ENCODE measurements at regions not wholly inside any gene's neighbourhood (a gene's known extent, or its start where the extent isn't known, plus 50 kb on each side); places are given as distances from the start of the nearest gene placed in this dataset.

DNA sequence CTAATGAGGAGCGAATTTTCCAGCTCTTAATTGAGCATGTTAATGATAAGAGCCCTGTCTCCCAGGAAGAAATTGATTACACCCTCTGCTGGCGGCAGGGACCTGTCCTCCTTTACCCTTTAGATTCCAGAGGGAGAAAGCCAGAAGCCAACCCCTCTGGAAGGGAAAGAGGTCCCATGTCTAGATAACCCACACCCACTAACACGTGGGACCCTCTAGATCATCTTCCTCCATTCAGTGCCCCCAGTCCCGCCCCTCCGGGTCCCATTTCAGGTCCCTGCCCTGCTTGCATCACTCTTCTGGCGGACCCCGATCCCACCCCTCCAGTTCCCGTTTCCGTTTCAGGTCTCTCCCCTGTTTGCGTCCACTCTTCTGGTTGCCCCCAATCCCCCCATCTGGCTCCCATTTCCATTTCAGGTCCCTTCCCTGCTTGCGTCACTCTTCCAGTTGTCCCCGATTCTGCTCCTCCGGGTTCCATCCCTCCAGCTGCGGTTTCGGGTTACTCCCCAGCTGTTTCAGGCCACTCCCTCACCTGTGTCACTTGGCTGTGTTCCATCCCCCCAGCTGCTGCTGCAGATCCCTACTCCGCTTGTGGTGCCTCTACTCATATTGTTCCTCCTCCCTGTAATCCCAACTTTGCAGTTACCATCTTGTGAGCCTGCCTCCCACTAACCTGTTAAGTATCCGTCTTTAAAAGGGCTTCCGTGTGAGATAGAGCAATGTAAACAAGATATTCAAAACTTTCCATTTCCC lies 202.4 kb downstream of the SH2D4B start:
- Mint-ChIP-seq H3K4me3 (no peak overlapping the region), H3K36me3 (ENCODE audit: low read depth) (no peaks in the 10 kb centered on the region), H3K4me1 (no peaks in the 10 kb centered on the region), H3K9me3 (no peaks in the 10 kb centered on the region), H3K27ac (no peak overlapping the region), H3K27me3 (peaks cover 8% of the 10 kb centered on the region)
- CTCF ChIA-PET, result no interaction called here
- ATAC-seq (ENCODE audit: low read depth), result no peak
- intact Hi-C loops (cut with micrococcal nuclease), result no loop called here
- DNase-seq, result no peak
- TF ChIP-seq, protein P1, sequence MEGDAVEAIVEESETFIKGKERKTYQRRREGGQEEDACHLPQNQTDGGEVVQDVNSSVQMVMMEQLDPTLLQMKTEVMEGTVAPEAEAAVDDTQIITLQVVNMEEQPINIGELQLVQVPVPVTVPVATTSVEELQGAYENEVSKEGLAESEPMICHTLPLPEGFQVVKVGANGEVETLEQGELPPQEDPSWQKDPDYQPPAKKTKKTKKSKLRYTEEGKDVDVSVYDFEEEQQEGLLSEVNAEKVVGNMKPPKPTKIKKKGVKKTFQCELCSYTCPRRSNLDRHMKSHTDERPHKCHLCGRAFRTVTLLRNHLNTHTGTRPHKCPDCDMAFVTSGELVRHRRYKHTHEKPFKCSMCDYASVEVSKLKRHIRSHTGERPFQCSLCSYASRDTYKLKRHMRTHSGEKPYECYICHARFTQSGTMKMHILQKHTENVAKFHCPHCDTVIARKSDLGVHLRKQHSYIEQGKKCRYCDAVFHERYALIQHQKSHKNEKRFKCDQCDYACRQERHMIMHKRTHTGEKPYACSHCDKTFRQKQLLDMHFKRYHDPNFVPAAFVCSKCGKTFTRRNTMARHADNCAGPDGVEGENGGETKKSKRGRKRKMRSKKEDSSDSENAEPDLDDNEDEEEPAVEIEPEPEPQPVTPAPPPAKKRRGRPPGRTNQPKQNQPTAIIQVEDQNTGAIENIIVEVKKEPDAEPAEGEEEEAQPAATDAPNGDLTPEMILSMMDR (IDR thresholded peaks at IDR 0.05), result no peak
- POLR2A ChIA-PET, result no interaction called here

DNA sequence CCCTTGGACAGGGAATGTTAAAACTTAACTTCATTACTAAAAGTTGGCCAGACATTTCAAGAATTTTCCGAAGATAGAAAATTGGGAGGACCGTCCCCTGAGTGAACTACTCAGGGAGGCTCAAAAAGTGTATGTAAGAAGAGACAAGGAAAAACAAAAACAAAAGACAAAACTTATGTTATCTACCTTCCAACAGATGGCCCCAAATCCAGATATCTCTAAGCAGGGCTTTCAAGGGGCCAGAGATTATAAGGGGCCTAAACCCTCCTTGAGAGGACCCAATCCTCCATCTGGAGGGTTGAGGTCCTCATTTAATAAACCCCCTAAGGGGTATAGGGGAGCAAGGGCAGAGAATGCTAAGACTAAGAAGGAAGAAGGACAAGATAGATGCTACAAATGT lies 203.6 kb downstream of the SH2D4B start:
- no peak for DNase-seq
- TF ChIP-seq, protein P1 (IDR thresholded peaks at IDR 0.05), result no peak
- POLR2A ChIA-PET, result no interaction called here
- Mint-ChIP-seq H3K27me3 (peaks cover 9% of the 10 kb centered on the region), H3K4me3 (no peak overlapping the region), H3K4me1 (no peaks in the 10 kb centered on the region), H3K9me3 (no peaks in the 10 kb centered on the region), H3K36me3 (ENCODE audit: low read depth) (no peaks in the 10 kb centered on the region), H3K27ac (no peak overlapping the region)
- ATAC-seq (ENCODE audit: low read depth), result no peak
- intact Hi-C loops (cut with micrococcal nuclease), result no loop called here
- CTCF ChIA-PET, result no interaction called here

DNA sequence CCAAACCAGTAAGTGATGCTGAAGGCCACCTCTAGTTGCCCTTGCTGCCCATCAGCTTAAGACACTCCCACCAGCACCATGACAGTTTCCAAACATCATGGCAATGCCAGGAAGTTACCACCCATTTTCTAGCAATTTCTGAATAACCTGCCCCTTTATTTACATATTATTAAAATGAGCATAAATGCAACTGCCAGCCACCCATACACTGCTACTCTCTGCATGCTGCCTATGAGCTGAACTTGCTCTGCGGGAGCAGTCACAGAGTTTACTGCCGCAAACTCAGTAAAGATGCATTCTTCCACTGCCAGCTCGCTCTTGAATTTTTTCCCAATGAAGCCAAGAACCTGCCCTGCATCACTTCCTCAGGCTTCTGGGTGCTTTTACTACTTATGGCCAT lies 212.6 kb downstream of the SH2D4B start:
- intact Hi-C loops (cut with micrococcal nuclease), result no loop called here
- Mint-ChIP-seq H3K27ac (no peak overlapping the region), H3K36me3 (ENCODE audit: low read depth) (no peaks in the 10 kb centered on the region), H3K4me1 (no peaks in the 10 kb centered on the region), H3K27me3 (peaks cover 3% of the 10 kb centered on the region), H3K4me3 (no peak overlapping the region), H3K9me3 (no peaks in the 10 kb centered on the region)
- ATAC-seq (ENCODE audit: low read depth), result no peak
- DNase-seq, result no peak
- TF ChIP-seq, protein P1 (IDR thresholded peaks at IDR 0.05), result no peak
- ChIA-PET POLR2A (no interaction called here), CTCF (no interaction called here)

DNA sequence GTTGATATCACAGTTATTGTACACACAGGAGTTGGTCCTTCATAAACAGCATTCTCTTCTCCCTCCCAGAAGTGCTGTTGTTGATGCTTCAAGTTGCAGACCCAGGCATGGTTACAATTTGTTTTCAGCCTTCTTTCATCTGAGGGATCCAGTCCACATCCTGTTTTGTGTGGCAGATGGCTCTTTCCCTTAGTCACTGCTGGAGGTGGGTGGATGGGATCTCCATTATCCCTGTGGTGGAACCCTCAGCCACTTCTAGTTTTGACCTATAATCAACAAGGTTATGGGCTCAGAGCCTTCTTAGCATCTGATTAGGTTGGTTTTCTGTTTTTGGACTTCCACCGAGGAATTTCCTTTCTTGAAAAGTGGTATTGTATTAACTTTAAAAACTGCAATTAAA lies 214.2 kb downstream of the SH2D4B start:
- Mint-ChIP-seq H3K27ac (no peak overlapping the region), H3K4me3 (no peak overlapping the region), H3K27me3 (peaks cover 3% of the 10 kb centered on the region), H3K36me3 (ENCODE audit: low read depth) (no peaks in the 10 kb centered on the region), H3K4me1 (no peaks in the 10 kb centered on the region), H3K9me3 (no peaks in the 10 kb centered on the region)
- TF ChIP-seq, protein P1 (IDR thresholded peaks at IDR 0.05), result no peak
- POLR2A ChIA-PET, result no interaction called here
- intact Hi-C loops (cut with micrococcal nuclease), result no loop called here
- DNase-seq (no peak), ATAC-seq (ENCODE audit: low read depth) (no peak)
- CTCF ChIA-PET, result no interaction called here

DNA sequence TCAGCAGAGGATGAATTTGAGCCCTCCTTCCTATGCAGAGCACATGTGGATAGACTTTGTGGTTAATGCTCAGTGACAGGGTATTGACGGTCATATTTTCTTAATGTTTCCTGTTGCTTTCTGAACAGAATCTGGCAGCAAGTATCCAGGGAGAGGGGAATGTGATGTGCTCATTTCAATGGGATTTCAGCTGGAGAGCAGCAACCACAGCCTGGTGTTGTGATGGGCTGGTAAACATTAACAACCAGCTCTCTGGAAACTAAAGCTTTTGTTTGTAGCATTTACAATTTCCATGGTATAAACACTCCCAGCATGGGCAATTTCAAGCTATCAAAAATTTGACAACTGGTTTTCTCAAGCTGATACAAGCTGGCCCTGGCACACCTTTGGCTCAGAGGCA lies 215.9 kb downstream of the SH2D4B start:
- POLR2A ChIA-PET, result no interaction called here

More for the DNA sequence above, 215.9 kb downstream of the SH2D4B start:
- CTCF ChIA-PET, result no interaction called here
- Mint-ChIP-seq H3K4me3 (no peak overlapping the region), H3K36me3 (ENCODE audit: low read depth) (no peaks in the 10 kb centered on the region), H3K27ac (no peak overlapping the region), H3K9me3 (no peaks in the 10 kb centered on the region), H3K27me3 (peaks cover 2% of the 10 kb centered on the region), H3K4me1 (no peaks in the 10 kb centered on the region)
- intact Hi-C loops (cut with micrococcal nuclease), result no loop called here
- DNase-seq (no peak), ATAC-seq (ENCODE audit: low read depth) (no peak)
- TF ChIP-seq, protein P1 (IDR thresholded peaks at IDR 0.05), result no peak

Measured in activated B cell treated with CpG ODN at 0.5 μM for 24 hours (primary cell).